NCI-H2227 treated with DMSO at 0.1 percent for 48 hours (cell line): ENCODE measurements at regions not wholly inside any gene's neighbourhood (a gene's known extent, or its start where the extent isn't known, plus 50 kb on each side); places are given as distances from the start of the nearest gene placed in this dataset.
A peak's percentile ranks its signal among the peaks of the same experiment; 100 is the strongest.

Source experiments
- DNase-seq: peaks from one replicate; lab custom pipeline; 2025; lab: John Stamatoyannopoulos, UW

- no peak for DNase-seq
Measured at GRCh38 chr13:75132701-75133695, 349.0 kb downstream of the TBC1D4 start.

- DNase-seq: no peak
Measured at GRCh38 chr13:75129331-75129730, 352.6 kb downstream of the TBC1D4 start.

- no peak for DNase-seq
Measured at GRCh38 chr13:75124415-75124814, 357.6 kb downstream of the TBC1D4 start.

- no peak for DNase-seq
Measured at GRCh38 chr13:75123428-75123827, 358.5 kb downstream of the TBC1D4 start.

GRCh38 chr13:75120085-75120484 is 361.9 kb downstream of the TBC1D4 start:
- peak; percentile 27 for DNase-seq

- DNase-seq: no peak
Measured at GRCh38 chr13:75115171-75115570, 366.8 kb downstream of the TBC1D4 start.

- no peak for DNase-seq
Measured at GRCh38 chr13:75103976-75104375, 378.0 kb downstream of the TBC1D4 start.

GRCh38 chr13:75102001-75102716 is 379.8 kb downstream of the TBC1D4 start:
- no peak for DNase-seq

GRCh38 chr13:75101348-75101747 is 380.6 kb downstream of the TBC1D4 start:
- no peak for DNase-seq

GRCh38 chr13:75092143-75092542 is 389.8 kb downstream of the TBC1D4 start:
- DNase-seq: no peak

- DNase-seq: no peak
Measured at GRCh38 chr13:75091718-75092117, 390.3 kb downstream of the TBC1D4 start.

- DNase-seq: no peak
Measured at GRCh38 chr13:75090872-75091615, 390.9 kb downstream of the TBC1D4 start.

GRCh38 chr13:75088915-75089314 is 393.1 kb downstream of the TBC1D4 start:
- no peak for DNase-seq

- DNase-seq: no peak
Measured at GRCh38 chr13:75079226-75079625, 402.7 kb downstream of the TBC1D4 start.

GRCh38 chr13:75076476-75076875 is 405.5 kb downstream of the TBC1D4 start:
- no peak for DNase-seq

GRCh38 chr13:75073786-75074185 is 408.2 kb downstream of the TBC1D4 start:
- no peak for DNase-seq

- DNase-seq: no peak
Measured at GRCh38 chr13:75072891-75073290, 409.1 kb downstream of the TBC1D4 start.

- DNase-seq: no peak
Measured at GRCh38 chr13:75072368-75072767, 409.6 kb downstream of the TBC1D4 start.

- DNase-seq: no peak
Measured at GRCh38 chr13:75071796-75072195, 410.2 kb downstream of the TBC1D4 start.

GRCh38 chr13:75071395-75071794 is 410.6 kb downstream of the TBC1D4 start:
- no peak for DNase-seq

GRCh38 chr13:75061909-75062308 is 420.1 kb downstream of the TBC1D4 start:
- DNase-seq: no peak

- DNase-seq: no peak
Measured at GRCh38 chr13:75055296-75055695, 426.7 kb downstream of the TBC1D4 start.
